GM18867 (cell line): ENCODE measurements at regions not wholly inside any gene's neighbourhood (a gene's known extent, or its start where the extent isn't known, plus 50 kb on each side); places are given as distances from the start of the nearest gene placed in this dataset.

Experiments used
- ATAC-seq: cut with Tn5 transposase; IDR thresholded peaks from one replicate; pipeline ENCODE4 v1.9.1; 2021; ENCODE audit warnings: mild to moderate bottlenecking, moderate library complexity; ENCODE audit not compliant: unreplicated experiment

DNA sequence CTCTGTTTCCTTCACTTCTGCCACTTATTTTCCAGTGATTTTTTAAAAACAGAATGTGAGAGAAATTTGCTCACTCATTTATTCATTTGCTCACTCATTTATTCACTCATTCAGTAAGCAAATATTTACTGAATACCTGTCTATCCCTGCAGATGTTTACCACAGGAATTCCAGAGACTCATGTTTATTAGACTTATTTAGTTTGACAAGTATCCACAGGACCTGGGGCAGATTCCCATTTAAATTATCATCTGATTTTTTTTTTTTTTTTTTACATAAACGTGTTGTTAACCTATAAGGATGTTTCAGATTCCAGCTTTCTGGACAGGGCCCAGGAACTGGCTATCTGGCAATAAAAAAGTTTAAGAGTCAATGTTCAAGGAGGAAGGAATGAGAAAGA lies 175.1 kb upstream of the ERBB4 start:
- no peak for ATAC-seq

DNA sequence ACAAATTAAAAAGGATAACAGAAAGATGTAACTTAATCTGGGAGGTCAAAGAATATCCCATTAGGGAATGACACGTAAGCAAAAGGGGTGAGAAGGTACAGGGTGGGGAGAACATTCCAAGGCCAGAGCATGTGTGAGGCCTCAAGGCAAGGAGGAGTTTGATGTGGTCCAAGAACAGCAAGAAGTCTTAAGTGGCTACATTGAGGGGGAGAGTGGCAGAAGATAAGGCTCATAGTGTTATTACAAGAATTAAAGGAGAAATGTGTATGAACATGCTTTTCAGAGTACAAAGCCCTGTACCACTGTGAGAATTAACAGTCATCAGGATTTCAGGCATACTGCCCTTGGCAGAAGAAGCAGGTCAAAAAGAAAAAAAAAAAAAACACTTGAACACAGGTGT lies 174.4 kb upstream of the ERBB4 start:
- ATAC-seq, result no peak

DNA sequence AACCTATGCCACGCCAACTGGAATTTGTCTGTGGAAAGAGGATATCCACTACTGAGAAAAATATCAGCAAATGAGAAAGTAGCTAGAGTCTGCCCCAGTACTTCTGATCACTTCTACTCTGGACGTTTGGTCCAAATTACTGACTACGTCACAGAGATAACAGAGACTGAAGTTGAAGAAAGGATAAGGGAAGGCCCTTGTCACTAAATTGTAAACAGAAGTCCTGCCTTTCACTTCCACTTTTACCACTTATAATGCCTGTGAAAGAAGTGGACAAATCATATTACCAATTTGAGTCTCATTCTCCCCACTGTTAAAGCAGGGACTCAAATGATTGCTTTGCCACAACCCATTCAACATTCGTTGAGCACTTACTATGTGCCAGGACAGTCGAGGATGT lies 173.9 kb upstream of the ERBB4 start:
- peak; percentile 54 for ATAC-seq

DNA sequence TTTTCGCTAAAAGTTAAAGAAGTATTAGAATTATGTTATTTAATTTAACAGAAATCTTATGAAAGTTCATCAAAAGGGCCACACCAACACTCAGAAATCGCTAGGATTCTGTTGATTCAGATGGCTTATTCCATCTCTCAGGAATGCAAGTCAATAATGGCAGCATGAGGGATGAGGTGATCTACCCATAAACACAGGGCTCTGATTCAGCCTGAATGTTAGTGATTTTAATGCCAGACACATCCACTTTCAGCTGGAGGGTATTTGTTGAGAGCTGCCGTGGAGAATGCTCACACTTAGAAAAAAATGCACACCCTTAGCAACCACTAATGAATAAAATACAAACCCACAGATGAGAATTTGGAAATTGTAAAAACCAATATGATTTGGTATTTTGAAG lies 173.3 kb upstream of the ERBB4 start:
- no peak for ATAC-seq

DNA sequence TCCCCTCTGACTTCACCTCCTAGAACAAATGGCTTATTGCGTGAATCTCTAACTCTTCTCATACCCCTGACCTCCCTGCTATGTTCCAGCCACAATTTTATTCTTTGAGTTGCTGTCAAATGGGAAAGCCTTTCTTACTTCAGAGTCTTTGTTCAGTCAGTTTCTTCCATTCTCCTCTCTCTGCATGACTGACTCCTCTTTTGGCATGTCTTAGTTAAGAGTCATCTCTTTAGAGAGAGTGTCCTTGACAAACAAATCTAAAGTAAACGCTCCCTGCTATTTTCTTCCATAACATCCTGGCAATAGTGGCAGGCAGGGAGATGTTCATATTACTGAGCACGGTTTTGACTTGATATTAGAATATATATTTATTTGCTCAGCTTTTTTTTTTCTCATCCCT lies 170.7 kb upstream of the ERBB4 start:
- ATAC-seq, result no peak

DNA sequence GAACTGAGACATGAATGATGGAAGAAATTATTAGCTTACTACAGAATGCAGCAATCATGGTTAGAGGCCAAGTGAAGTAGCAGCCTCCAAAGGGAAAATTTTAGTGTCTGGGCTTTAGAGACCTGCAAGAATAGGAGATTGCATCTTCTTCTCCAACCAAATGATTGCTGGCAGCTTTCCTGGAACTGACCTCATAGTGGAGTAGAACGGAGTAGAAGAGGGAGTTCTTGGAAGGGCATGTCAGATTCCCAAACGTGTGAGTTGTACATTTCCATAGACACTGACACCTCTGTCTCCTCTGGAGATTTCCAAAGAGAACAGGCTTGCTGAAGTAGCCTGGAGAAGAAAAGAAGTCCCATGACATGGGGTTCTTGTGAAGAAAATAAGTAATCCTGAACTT lies 169.8 kb upstream of the ERBB4 start:
- ATAC-seq, result no peak

DNA sequence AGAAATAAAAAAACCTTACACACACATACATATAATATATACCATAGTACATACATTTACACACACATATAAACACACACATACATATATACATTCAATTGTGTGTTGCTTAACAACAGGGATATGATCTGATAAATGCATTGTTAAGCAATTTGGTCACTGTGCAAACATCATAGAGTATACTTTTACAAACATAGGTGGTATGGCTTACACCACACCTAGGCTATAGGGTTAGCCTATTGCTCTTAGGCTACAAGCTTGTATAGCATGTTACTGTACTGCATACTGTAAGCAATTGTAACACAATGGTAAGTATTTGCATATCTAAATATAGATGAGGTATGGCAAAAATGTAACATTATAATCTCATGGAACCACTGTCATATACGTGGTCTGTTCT lies 156.8 kb upstream of the ERBB4 start:
- ATAC-seq, result no peak

DNA sequence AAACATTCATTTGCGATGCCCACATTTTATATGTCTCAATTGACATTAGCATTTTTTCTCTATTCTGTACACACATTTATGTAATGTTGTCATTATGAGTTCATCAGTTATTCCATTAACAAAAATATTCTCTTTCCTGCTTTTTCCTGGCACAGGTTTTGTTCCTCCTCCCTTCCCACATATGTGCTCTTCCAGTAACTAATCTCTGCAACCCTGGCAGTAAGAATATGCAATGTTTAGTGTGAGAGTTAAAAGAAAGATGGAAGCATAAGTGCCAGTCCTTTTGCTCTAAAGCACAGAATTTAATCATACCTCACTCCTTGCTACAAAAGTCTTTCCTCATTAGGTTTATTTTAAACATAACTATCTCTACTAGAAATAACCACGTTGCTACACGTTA lies 155.8 kb upstream of the ERBB4 start:
- ATAC-seq, result no peak

DNA sequence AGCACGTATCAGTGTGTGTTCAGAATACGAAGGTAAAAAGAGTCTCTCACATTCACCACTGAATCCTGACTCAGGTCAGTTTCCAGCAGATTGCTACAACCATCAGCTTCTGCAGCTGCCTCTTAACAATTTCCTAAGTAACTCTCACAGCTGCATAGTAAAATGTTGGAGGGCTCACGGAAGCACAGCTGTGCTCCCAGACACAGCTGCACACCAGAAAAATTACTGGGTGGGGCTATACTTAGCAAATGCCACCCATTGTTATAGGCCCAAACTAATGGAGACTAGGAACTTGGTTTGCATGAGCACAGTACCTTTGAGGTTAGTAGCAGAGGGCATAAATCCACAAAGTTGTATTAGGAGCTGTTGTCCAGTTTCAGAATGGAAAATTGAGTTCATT lies 153.9 kb upstream of the ERBB4 start:
- ATAC-seq, result no peak

DNA sequence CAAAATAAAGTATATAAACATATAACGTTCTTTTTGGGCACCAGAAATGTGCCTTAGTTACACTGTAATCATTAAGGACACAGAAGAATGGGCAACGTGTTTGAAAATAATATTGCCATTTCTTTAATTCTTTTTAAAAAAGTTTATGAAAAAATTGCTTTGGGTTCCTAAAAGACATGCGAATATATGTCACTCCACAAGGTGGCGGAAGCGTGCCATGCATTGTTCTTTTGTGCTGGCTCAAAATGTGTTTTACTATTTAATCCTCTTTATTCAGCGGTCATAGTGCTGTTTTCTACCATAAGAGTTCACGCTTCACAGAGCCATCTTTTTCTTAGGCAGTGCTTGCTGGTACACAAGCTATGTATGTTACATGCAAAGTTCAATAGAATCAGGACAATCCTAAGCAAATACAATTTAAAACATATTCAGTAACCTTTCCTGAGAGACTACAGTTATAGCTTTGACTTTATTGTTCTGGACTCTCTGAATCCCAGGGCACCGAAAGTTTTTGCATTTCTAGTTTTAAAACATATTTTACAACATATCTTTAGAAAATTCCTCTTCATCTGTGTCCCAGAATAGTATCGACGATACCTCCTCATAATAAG lies 147.8 kb upstream of the ERBB4 start:
- ATAC-seq, result peak; percentile 71

DNA sequence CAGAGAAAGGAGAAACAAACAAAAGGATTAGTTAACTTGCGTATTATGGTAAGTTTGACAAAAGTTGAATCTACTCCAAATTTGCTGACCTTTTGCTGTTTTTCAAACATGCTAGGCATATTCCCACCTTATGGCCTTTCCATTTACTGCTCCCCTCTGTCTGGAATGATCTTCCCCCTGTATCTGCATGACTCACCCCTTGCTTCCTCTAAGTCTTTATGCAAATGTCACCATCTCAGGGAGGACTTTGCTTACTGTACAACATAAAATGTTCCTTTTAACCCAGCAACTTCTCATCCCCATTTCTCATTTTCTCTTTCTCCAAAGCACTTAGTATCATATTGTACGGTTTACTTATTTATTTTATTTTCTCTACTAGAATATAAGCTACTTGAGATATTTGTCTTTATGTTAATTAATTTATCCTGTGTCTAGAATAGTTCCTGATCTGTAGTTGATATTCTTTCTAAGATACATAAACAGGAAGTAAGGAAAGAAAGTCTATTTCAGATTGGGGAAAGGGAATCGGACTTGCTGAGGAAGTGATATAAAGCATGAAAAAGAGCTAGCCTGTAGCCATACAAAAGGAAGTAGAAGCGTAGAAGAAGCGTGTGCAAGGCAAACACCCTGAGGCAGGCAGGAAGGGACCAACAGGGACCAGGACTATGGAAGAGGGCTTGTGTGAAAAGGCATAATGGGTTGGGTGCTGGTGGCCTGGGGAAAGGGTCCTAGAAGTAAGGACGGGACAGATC lies 144.9 kb upstream of the ERBB4 start:
- ATAC-seq, result no peak

DNA sequence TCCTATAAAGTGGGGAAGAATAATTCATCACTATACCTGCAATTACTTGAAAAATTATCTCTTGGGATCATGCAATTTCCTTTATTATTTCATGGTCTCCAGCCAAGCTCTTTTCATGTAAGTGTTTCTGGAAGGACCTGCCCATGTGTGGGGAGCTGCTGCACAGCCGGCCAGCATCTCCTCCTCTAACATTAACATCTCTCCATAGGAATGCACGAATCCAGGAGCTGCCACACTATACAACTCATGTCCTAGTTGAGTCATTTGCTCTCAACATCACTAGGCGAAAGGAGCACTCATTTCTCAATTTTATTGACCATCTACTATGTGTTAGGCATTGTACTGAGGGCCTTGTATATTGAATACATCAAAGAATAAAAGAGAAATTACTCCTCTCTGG lies 144.3 kb upstream of the ERBB4 start:
- no peak for ATAC-seq

DNA sequence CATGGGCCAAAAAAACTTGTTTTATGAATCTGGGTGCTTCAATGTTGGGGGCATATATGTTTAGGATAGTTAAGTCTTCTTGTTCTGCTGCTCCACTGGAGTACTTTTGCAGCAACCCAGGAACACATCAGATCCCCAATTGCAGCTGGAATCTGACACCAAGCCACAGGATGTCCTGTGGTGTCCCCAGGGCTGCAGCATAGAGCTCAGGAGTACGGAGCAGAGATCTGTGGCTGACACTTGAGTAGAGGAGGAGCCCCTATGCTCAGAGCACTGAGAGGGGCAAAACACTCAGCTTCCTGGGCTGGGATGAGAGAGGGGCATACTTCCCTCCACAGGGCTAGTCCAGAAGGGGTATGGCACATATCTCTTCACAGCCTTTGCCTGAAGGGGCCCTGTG lies 138.9 kb upstream of the ERBB4 start:
- no peak for ATAC-seq

DNA sequence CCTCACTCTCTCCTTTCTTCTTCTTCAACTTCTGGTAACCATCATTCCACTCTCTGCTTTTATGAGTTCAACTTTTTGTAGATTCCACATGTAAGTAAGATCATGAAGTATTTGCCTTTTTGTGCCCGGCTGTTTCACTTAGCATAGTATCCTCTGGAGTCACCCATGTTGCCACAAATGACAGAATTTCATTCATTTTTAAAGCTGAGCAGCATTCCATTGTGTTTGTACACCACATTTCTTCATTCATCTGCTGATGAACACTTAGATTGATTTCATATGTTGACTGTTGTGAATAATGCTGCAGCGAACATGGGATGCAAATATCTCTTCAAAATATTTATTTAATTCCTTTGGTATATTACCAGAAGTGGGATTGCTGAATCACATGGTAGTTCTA lies 133.6 kb upstream of the ERBB4 start:
- no peak for ATAC-seq

DNA sequence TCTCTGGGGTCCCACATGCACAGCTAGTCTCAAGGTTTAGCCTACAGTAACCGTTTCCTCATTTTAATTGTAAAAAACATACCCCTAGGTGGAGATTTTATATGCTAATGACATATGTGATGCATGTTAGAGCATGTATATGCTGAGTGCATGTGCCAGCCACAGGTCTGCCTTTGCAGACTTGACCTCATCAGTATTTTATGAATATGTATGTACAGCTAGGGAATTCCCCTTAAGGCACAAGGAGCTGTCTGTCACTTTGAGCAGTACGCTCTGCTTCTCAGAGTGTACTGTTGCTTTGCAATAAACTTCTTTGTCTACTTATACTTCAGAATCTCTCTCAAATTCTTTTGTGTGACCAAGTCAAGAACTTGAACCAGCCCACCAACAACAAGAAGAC lies 131.2 kb upstream of the ERBB4 start:
- peak; percentile 70 for ATAC-seq

DNA sequence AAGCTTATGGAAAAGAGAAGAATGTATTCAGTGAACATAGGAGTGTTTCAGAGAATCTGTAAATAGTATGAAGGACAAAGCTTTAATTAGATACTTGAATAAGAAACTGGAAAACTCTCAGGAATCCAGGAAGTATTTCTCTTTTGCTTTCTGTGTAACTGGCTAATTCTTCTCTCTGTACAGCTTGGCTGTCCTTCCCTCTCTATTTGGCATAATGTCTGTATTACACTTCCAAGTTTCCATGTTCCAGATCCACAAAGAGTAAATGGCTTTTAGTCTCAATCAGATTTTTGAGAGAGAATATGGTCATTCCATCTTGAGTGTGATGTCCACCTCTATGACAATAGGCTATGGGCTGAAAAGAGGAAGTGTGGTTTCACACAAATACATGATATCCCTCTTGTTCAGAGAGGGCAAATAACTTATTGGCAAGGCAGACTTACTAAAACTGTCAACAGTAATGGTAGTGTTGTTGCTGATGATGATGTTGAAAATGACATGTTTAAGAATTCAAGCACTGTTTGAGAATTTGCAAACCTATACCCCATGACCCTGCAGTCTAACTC lies 129.2 kb upstream of the ERBB4 start:
- peak; percentile 70 for ATAC-seq

DNA sequence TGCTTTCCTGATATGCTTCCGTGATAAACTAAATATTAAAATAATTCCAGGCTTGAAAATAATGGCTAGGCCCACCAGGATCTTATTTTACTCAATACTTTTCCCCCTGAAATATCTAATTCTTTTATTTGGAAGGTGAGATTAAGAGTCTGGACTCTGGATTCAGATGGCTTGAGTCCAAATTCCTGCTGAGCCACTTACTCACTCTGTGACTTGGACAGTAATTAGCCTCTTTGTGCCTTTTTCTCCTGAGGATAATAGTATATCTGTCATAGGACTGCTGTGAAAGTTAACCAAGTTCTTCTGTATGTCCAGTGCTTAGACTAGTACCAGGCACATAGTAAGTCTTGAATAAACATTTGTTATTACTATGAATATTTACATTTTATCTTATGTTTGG lies 127.3 kb upstream of the ERBB4 start:
- no peak for ATAC-seq

DNA sequence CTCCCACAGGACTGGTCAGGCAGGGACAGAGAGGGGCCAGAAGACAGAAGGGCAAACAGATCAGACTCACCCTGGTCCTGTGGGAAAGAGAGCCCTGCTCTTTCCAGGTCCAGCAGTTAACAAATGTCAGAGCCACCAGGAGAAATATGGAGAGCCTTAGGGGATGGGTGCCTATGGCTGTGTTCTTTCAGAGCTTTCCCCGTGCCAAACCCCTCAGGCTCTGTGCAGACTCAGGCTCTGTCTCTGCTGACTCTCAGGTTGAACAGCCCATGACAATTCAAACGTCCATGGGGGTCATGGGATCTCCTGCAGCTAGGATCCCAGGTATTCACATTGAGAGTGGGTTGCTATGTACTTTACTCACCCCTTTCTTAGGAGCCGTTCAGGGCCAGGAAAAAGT lies 120.8 kb upstream of the ERBB4 start:
- ATAC-seq, result no peak

DNA sequence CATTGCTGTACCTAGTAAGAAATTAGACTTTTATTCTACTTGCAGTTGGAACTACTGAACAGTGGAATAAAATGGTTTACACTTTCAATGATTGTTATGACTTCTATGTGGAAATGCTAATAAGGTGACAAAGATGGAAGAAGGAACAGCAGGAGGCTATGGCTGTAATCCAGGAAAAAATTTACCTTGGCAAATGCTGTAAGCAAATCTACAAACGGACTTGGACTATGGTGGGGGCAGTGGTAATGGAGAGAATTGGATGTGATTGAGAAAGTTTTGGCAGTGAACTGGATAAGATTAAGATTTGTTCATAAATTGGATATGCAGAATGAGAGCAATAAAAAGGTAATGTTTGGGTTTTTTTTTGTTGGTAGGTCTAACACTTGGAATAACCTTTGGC lies 111.0 kb upstream of the ERBB4 start:
- no peak for ATAC-seq

DNA sequence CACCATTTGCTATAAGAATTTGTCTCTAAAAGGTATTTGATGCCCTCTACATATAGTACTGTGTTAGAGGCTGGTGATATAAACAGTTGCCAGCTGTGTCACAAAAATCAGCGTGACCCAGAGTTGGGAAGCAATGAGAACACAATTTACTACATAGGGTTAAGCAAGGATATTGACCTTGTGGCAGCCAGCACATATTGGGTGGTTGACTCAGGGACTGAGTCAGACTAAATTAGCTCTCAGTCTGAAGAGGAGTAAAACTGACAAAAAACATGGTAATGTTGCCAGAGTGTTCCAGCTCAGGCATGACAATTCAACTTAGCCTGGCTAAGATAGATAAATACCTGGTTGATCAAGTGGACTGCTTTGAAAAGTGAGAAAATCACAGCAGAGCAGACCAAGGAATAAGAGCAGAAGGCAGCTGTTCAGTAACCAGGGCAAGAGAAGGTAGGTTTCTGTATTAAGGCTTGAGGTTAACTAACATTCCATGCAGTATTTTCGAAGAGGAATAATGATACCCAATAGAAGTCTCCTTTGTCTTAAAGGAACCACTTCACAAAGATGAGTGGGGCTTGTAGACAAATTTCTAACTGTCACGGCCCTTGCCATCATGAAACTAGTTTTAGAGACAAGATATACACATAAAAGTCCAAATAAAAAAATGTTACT lies 108.2 kb upstream of the ERBB4 start:
- ATAC-seq, result no peak

DNA sequence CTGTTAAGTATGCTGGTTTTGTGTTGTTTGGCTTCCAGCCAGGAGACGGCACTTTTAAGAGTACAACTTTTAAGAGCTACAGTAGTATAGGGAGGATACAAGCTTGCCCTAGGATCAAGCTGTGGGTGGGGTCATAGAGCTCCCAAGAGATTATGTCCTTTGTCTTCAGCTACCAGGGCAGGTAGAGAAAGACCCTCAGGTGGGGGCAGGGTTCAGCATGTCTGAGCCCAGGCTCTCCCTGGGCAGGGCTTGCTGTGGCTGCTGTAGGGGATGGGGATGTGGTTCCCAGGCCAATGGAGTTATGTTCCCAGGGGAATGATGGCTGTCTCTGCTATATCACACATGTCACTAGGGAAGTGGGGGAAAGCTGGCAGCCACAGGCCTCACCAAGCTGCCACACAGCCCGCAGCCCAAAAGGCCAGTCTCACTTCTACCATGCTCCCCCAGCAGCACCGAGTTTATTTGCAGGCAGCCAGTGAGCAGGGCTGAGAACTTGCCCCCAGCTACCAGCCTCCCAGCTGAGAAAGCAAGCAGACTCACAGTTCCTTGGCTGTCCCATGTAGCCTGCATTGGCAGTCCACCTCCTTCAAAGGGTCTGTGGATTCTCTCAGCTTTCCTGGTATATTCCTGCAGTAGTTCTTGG lies 105.7 kb upstream of the ERBB4 start:
- ATAC-seq, result no peak

DNA sequence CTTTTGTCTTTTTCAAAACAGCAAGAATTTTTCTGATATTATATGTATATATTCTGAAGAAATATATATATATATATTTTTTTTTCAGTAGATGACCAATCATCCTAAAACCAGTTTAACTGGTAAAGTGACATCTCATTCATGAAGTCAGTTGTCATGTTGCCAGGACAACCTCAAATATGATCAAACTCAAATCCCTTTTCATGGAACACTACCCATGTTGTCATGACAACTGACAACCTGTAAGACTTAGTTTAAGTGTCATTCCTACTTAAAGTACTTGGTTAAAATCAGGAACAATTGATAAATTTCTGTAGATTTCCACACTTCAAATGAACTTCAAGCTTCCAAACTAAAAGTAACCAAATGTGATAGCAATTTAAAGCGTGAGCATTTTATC lies 101.8 kb upstream of the ERBB4 start:
- no peak for ATAC-seq
